ENCODE measurements at regions not wholly inside any gene's neighbourhood (a gene's known extent, or its start where the extent isn't known, plus 50 kb on each side); places are given as distances from the start of the nearest gene placed in this dataset.
"Not testable (repeated sequence)": the region's sequence is repeated elsewhere in the genome, so short reads cannot be mapped to it uniquely, and the experiment has no call there.

GRCh38 chr6:156262014-156262413 lies 515.2 kb upstream of the ARID1B start:
- DNase-seq: no peak

- DNase-seq: no peak
Observed at GRCh38 chr6:156260815-156261214, 516.4 kb upstream of the ARID1B start.

- DNase-seq: no peak
Observed at GRCh38 chr6:156258981-156259380, 518.2 kb upstream of the ARID1B start.

GRCh38 chr6:156256161-156256560 lies 521.0 kb upstream of the ARID1B start:
- DNase-seq: no peak

- no peak for DNase-seq
Observed at GRCh38 chr6:156254240-156254639, 522.9 kb upstream of the ARID1B start.

GRCh38 chr6:156250593-156250992 lies 526.6 kb upstream of the ARID1B start:
- DNase-seq: no peak

- DNase-seq: no peak
Observed at GRCh38 chr6:156242206-156242605, 535.0 kb upstream of the ARID1B start.

GRCh38 chr6:156231026-156231765 lies 546.0 kb upstream of the ARID1B start:
- no peak for DNase-seq

GRCh38 chr6:156219973-156220372 lies 557.2 kb upstream of the ARID1B start:
- no peak for DNase-seq

- DNase-seq: no peak
Observed at GRCh38 chr6:156205678-156206077, 571.5 kb upstream of the ARID1B start.

GRCh38 chr6:156199182-156199581 lies 578.0 kb upstream of the ARID1B start:
- DNase-seq: no peak

GRCh38 chr6:156197513-156197912 lies 579.7 kb upstream of the ARID1B start:
- no peak for DNase-seq

GRCh38 chr6:156194981-156195380 lies 582.2 kb upstream of the ARID1B start:
- DNase-seq: no peak

- DNase-seq: no peak
Observed at GRCh38 chr6:156193381-156193780, 583.8 kb upstream of the ARID1B start.

GRCh38 chr6:156191895-156192294 lies 585.3 kb upstream of the ARID1B start:
- no peak for DNase-seq

GRCh38 chr6:156191390-156191789 lies 585.8 kb upstream of the ARID1B start:
- not testable (repeated sequence) for DNase-seq

- DNase-seq: no peak
Observed at GRCh38 chr6:156190270-156190669, 586.9 kb upstream of the ARID1B start.

GRCh38 chr6:156189714-156190113 lies 587.5 kb upstream of the ARID1B start:
- DNase-seq: no peak

- no peak for DNase-seq
Observed at GRCh38 chr6:156189195-156189594, 588.0 kb upstream of the ARID1B start.

- no peak for DNase-seq
Observed at GRCh38 chr6:156185113-156185512, 592.1 kb upstream of the ARID1B start.

- no peak for DNase-seq
Observed at GRCh38 chr6:156183678-156184077, 593.5 kb upstream of the ARID1B start.

- no peak for DNase-seq
Observed at GRCh38 chr6:156182356-156182755, 594.8 kb upstream of the ARID1B start.

- no peak for DNase-seq
Observed at GRCh38 chr6:156181506-156181905, 595.7 kb upstream of the ARID1B start.

GRCh38 chr6:156175971-156176421 lies 601.2 kb upstream of the ARID1B start:
- no peak for DNase-seq

GRCh38 chr6:156175433-156175832 lies 601.7 kb upstream of the ARID1B start:
- DNase-seq: no peak

Data from activated CD8-positive, alpha-beta memory T cell treated with anti-CD3 and anti-CD28 coated beads, Interleukin-2, amount 50 U/mL, for 48 hours (primary cell).